IPS-20b (cell line): ENCODE measurements at regions not wholly inside any gene's neighbourhood (a gene's known extent, or its start where the extent isn't known, plus 50 kb on each side); places are given as distances from the start of the nearest gene placed in this dataset.

Experiments
- H3K27ac ChIP-seq: one replicate; pipeline ENCODE4 v1.5.1; 2013; ENCODE audit warnings: low read length
- H3K27me3 ChIP-seq: 2 replicates; pipeline ENCODE4 v1.6.1; 2013; ENCODE audit warnings: mild to moderate bottlenecking, low read length, inconsistent platforms; ENCODE audit not compliant: insufficient read depth
- H3K36me3 ChIP-seq: 2 replicates; pipeline ENCODE4 v1.6.1; 2013; ENCODE audit warnings: low read depth, mild to moderate bottlenecking, inconsistent platforms, low read length, moderate library complexity; ENCODE audit not compliant: insufficient read depth
- H3K4me1 ChIP-seq: 2 replicates; pipeline ENCODE4 v1.6.1; 2013; ENCODE audit warnings: mild to moderate bottlenecking, control low read depth, inconsistent platforms, low read length, moderate library complexity; ENCODE audit not compliant: insufficient read depth
- H3K4me3 ChIP-seq: 2 replicates; pipeline ENCODE4 v1.5.1; 2013; ENCODE audit warnings: mild to moderate bottlenecking, low read length, inconsistent platforms
- H3K9ac ChIP-seq: 2 replicates; pipeline ENCODE4 v1.6.1; 2013; ENCODE audit warnings: low read depth, mild to moderate bottlenecking, inconsistent platforms, low read length, moderate library complexity
- H3K9me3 ChIP-seq: 2 replicates; pipeline ENCODE4 v1.6.1; 2013; ENCODE audit warnings: mild to moderate bottlenecking, low read depth, low read length, inconsistent platforms; ENCODE audit not compliant: insufficient read depth

GRCh38 chr14:76694106-76694505, 67.2 kb upstream of the VASH1 start:
- no peak overlapping the region for H3K9ac ChIP-seq
- no peaks in the 10 kb centered on the region for H3K9me3 ChIP-seq
- no peak overlapping the region for H3K27ac ChIP-seq
- H3K36me3 ChIP-seq, result no peaks in the 10 kb centered on the region
- no peaks in the 10 kb centered on the region for H3K4me1 ChIP-seq
- no peak overlapping the region for H3K4me3 ChIP-seq
- no peaks in the 10 kb centered on the region for H3K27me3 ChIP-seq

DNA sequence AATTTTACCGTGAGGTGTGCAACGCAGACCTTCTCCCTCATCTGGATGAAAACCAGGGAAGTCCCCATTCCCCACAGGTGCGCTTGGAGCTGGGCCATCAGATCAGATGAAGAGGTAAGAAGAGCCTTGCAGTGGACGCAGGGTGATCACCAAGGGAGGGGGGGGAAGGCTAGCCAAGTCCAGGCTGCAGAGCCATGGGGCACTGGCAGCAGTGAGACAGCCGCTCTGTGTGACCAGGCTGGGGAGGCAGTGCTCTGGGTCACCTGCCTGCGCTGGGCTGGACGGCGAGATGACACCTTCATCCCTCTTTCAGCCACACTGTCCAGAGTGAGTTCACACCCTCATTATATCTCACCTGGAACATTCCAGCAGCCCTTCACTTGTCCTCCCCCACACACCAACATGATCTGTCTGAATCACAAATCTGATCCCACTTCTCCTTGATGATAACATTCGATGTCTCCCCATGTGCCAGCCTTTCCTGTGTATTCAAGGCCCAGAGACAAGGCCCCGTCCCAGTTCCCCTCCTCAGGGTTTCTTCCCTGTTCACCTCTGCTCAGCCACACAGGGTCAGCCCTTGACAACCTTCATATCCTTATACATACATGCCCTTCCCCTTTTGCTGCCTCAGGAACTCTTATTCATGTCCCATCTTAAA, 65.9 kb upstream of the VASH1 start:
- no peak overlapping the region for H3K27ac ChIP-seq
- no peaks in the 10 kb centered on the region for H3K27me3 ChIP-seq

DNA sequence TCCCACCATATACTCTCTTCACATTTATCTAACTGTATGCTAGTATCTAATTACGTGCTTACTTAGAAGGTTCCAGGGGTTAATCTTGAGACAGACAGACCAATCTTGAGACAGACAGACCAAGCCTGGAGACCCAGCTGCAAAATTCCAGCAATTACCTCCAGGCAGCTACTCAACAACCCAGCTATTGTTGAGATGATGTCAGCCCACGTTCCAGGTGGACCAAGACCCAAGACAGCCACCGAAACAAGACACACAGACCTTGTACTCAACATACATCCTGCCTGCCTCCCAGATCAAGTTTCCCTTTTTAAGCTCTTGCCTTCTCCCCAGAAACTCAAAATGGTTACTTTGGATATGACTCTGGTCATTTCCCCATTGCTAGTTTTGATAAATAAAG, 64.9 kb upstream of the VASH1 start:
- no peaks in the 10 kb centered on the region for H3K36me3 ChIP-seq
- no peak overlapping the region for H3K27ac ChIP-seq
- H3K4me1 ChIP-seq, result no peaks in the 10 kb centered on the region
- no peaks in the 10 kb centered on the region for H3K27me3 ChIP-seq
- H3K9me3 ChIP-seq, result no peaks in the 10 kb centered on the region
- no peak overlapping the region for H3K9ac ChIP-seq
- no peak overlapping the region for H3K4me3 ChIP-seq

More for the DNA sequence above, 65.9 kb upstream of the VASH1 start:
- no peak overlapping the region for H3K9ac ChIP-seq
- H3K9me3 ChIP-seq, result no peaks in the 10 kb centered on the region
- no peaks in the 10 kb centered on the region for H3K36me3 ChIP-seq
- H3K4me3 ChIP-seq, result no peak overlapping the region
- no peaks in the 10 kb centered on the region for H3K4me1 ChIP-seq

GRCh38 chr14:76696791-76697190, 64.5 kb upstream of the VASH1 start:
- Histone ChIP-seq H3K9me3 (no peaks in the 10 kb centered on the region), H3K4me3 (no peak overlapping the region), H3K36me3 (no peaks in the 10 kb centered on the region), H3K27ac (no peak overlapping the region), H3K4me1 (no peaks in the 10 kb centered on the region), H3K9ac (no peak overlapping the region), H3K27me3 (no peaks in the 10 kb centered on the region)

DNA sequence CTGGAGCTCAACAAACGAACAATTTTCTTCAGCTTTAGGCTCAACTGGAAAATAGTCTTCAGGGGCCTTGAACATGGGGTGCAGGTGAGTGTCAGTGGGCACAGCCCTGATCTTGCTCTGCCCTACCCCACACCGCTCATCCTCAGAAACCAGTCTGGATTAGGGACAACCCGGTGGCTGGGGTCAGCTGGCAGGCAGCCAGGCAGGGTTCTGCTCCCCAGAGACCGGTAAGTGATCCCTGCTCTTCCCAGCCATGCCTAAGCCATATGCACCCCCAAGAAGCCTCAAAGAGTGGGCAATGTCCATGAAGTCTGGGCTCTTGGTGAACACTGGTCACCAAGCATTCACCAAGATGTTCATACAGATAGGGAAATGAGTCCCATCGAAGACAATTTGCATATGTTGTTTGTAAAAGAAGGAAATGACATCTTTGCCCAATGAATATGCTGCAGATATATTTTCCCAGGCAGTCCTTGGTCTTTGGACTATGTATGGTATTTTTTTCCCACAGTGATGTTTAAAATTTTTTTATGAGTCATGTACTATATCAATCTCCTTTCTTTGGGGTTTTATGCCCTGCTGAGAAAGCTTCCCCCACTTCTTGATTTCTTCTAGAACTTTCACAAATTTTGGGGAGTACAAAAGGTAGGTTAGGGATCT, 63.9 kb upstream of the VASH1 start:
- no peak overlapping the region for H3K27ac ChIP-seq

GRCh38 chr14:76698191-76698590, 63.1 kb upstream of the VASH1 start:
- no peak overlapping the region for H3K4me3 ChIP-seq
- no peaks in the 10 kb centered on the region for H3K4me1 ChIP-seq
- H3K9ac ChIP-seq, result no peak overlapping the region
- no peaks in the 10 kb centered on the region for H3K36me3 ChIP-seq
- no peaks in the 10 kb centered on the region for H3K9me3 ChIP-seq
- H3K27ac ChIP-seq, result no peak overlapping the region
- no peaks in the 10 kb centered on the region for H3K27me3 ChIP-seq

More for the DNA sequence above, 63.9 kb upstream of the VASH1 start:
- no peaks in the 10 kb centered on the region for H3K36me3 ChIP-seq
- H3K9ac ChIP-seq, result no peak overlapping the region
- no peaks in the 10 kb centered on the region for H3K9me3 ChIP-seq
- no peak overlapping the region for H3K4me3 ChIP-seq
- H3K4me1 ChIP-seq, result no peaks in the 10 kb centered on the region
- no peaks in the 10 kb centered on the region for H3K27me3 ChIP-seq

DNA sequence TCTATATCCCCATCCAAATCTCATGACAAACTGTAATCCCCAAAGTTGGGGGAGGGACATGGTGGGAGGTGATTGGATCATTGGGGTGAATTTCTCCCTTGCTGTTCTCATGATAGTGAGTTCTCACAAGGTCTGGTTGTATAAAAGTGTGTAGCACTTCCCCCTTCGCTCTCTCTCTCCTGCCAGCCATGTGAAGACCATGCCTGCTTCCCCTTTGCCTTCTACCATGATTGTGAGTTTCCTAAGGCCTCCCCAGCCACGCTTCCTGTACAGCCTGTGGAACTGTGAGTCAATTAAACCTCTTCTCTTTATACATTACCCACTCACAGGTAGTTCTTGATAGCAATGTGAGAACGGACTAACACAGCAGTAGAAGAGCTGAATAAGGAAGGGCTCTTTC, 62.6 kb upstream of the VASH1 start:
- H3K36me3 ChIP-seq, result no peaks in the 10 kb centered on the region
- no peak overlapping the region for H3K27ac ChIP-seq
- H3K9ac ChIP-seq, result no peak overlapping the region
- H3K4me1 ChIP-seq, result no peaks in the 10 kb centered on the region
- no peak overlapping the region for H3K4me3 ChIP-seq
- H3K27me3 ChIP-seq, result no peaks in the 10 kb centered on the region
- no peaks in the 10 kb centered on the region for H3K9me3 ChIP-seq

DNA sequence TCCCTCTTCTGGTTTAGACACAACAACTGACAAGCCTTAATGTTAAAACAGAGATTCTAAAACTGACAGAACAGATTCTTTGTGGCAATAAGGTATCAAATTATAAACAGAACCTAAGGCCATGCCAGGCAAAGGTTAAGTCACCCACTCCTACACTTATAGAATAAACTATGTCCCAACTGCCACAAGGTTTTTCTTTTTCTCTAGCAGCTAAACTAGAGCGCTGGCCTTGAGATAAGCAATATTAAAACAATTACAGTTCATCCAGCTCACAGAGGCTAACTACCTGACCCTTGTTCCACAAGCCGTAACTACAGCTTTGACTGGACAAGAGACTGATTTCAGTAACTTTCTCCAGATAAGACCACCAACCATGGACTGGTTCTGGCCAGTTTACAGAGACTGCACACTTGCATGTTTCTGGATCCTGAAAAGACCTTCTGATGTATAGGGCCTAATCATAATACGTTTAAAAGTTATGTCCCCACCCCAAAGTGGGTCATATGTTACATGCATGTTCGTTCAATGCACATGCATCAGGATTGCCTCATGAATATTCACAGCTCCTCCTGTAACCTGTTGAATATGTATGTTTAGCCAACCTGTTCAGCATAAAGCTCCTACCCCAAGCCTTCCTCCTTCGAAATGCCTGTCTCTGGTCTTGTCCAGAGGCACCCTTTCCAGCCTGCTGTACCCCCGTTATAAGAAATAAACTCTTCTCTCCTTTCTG, 61.9 kb upstream of the VASH1 start:
- no peaks in the 10 kb centered on the region for H3K36me3 ChIP-seq

DNA sequence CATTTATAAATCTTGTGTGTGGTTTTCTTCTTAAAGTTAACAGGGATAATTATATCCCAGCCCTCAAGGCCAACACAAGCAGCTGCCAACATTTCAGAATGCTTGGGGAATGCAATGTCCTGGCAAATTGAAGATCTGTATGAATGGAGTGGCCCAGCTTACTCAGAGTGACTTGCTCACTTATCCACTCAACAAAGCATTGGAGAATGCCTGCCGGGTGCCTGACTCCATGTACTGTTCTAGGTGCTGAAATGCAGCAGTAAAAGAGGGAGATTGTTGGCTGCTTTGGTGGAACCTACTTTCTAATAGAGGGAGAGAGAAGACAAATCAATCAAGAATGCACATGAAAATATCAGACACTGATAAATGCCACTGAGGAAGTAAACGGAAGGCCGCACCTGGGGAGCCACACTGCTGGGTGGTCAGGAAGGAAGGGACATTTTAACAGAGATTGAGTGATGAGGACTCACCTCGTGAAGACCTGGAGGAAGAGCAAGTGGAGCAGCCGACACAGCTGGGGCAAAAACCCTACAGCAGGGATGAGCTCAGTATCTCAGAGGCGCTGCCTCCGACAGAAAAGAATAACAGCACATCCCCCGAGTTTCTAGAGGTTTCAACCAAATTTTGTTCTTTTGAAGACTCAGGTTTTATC, 61.2 kb upstream of the VASH1 start:
- H3K36me3 ChIP-seq, result no peaks in the 10 kb centered on the region
- no peak overlapping the region for H3K9ac ChIP-seq
- no peaks in the 10 kb centered on the region for H3K9me3 ChIP-seq
- no peak overlapping the region for H3K4me3 ChIP-seq
- no peaks in the 10 kb centered on the region for H3K27me3 ChIP-seq
- no peak overlapping the region for H3K27ac ChIP-seq
- no peaks in the 10 kb centered on the region for H3K4me1 ChIP-seq

More for the DNA sequence above, 61.9 kb upstream of the VASH1 start:
- H3K27ac ChIP-seq, result no peak overlapping the region
- H3K4me3 ChIP-seq, result no peak overlapping the region
- H3K9ac ChIP-seq, result no peak overlapping the region
- H3K27me3 ChIP-seq, result no peaks in the 10 kb centered on the region
- H3K4me1 ChIP-seq, result no peaks in the 10 kb centered on the region
- H3K9me3 ChIP-seq, result no peaks in the 10 kb centered on the region

- H3K4me1 ChIP-seq, result no peaks in the 10 kb centered on the region
- H3K36me3 ChIP-seq, result no peaks in the 10 kb centered on the region
- H3K27ac ChIP-seq, result no peak overlapping the region
- no peaks in the 10 kb centered on the region for H3K27me3 ChIP-seq
- H3K9ac ChIP-seq, result no peak overlapping the region
- no peak overlapping the region for H3K4me3 ChIP-seq
- H3K9me3 ChIP-seq, result no peaks in the 10 kb centered on the region
Measured at GRCh38 chr14:76701436-76701835, 59.8 kb upstream of the VASH1 start.

DNA sequence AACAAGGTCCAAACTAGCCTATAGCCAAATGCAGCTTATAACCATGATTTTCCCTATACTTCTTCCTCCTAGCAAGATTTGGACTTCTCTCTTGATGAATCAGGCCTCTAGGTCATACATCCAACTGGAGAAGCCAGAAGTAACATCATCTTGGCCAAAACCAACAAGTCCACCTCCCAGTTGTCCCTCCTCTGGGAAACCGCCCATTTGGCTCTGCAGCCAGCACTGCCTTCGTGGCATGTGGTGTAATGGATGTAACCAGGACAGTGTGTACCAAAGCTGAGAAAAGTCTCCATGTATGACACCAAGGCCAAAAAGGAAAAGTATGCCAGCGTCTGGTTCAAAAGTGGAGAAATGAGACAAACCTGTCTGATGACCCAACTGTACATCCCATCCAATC, 59.3 kb upstream of the VASH1 start:
- no peak overlapping the region for H3K4me3 ChIP-seq
- H3K9ac ChIP-seq, result no peak overlapping the region
- no peaks in the 10 kb centered on the region for H3K36me3 ChIP-seq
- no peaks in the 10 kb centered on the region for H3K4me1 ChIP-seq
- H3K9me3 ChIP-seq, result no peaks in the 10 kb centered on the region
- H3K27me3 ChIP-seq, result no peaks in the 10 kb centered on the region
- H3K27ac ChIP-seq, result no peak overlapping the region
